ENCODE measurements at regions not wholly inside any gene's neighbourhood (a gene's known extent, or its start where the extent isn't known, plus 50 kb on each side); places are given as distances from the start of the nearest gene placed in this dataset.

DNA sequence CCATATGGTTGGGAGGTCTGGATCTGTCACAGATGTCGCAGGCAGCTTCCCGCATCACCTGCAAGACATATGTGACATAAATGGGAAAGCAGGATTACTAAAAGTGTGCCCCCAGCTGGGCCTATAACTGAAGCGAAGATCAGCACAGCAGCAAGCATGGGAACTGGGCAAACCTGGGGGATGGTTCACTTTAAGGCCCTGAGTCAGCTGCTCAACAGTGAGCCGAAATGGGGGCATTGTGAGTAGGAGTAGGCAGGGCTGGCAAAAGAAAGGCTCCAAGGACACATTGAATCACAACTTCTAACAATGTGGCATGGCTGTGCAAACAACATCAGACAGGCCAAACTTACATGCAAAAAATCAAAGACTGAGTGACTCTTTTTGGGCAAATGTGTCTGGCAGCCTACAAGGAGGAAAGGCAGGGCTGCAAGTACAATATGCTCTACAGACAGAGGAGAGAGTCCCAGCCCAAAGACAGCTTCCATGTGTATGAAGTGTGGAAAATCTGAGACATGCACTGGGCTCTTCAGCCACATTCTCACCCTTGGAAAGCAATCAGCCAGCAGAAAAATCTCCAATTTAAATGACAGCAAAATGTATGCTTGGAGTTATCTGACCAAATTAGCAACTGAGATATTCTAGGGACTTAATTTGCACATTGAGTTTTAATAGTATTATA, 531.0 kb upstream of the MMS22L start:
- H3K9ac ChIP-seq, result no peak overlapping the region
- no peaks in the 10 kb centered on the region for H3F3A ChIP-seq (ENCODE audit: low read depth)
- H3K36me3 ChIP-seq, result no peaks in the 10 kb centered on the region
- no peaks in the 10 kb centered on the region for H3K27me3 Mint-ChIP-seq (ENCODE audit: insufficient read depth, low read depth)
- H4K20me1 ChIP-seq (ENCODE audit: low read depth), result no peaks in the 10 kb centered on the region
- H3K9me3 Mint-ChIP-seq, result peaks cover 2% of the 10 kb centered on the region
- no peak overlapping the region for H3K4me2 ChIP-seq
- no peak overlapping the region for H3K4me3 ChIP-seq
- TF ChIP-seq EZH2 (IDR thresholded peaks at IDR 0.05) (no peak), EZH2phosphoT487 (IDR thresholded peaks at IDR 0.05) (no peak)
- TF ChIP-seq, protein P1, sequence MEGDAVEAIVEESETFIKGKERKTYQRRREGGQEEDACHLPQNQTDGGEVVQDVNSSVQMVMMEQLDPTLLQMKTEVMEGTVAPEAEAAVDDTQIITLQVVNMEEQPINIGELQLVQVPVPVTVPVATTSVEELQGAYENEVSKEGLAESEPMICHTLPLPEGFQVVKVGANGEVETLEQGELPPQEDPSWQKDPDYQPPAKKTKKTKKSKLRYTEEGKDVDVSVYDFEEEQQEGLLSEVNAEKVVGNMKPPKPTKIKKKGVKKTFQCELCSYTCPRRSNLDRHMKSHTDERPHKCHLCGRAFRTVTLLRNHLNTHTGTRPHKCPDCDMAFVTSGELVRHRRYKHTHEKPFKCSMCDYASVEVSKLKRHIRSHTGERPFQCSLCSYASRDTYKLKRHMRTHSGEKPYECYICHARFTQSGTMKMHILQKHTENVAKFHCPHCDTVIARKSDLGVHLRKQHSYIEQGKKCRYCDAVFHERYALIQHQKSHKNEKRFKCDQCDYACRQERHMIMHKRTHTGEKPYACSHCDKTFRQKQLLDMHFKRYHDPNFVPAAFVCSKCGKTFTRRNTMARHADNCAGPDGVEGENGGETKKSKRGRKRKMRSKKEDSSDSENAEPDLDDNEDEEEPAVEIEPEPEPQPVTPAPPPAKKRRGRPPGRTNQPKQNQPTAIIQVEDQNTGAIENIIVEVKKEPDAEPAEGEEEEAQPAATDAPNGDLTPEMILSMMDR (IDR thresholded peaks at IDR 0.05), result no peak
- H3K79me2 ChIP-seq (ENCODE audit: low read depth), result no peaks in the 10 kb centered on the region
- H3K4me1 ChIP-seq, result peaks cover 38% of the 10 kb centered on the region
- peak overlapping the region; percentile 90 for H2AFZ ChIP-seq (replicated peaks)
- H3K27ac ChIP-seq, result no peak overlapping the region
- H3K27me3 ChIP-seq, result no peaks in the 10 kb centered on the region
- DNase-seq (ENCODE audit: low spot score), result peak; percentile 6
- no peaks in the 10 kb centered on the region for H3K36me3 Mint-ChIP-seq
- H3K4me1 Mint-ChIP-seq, result peaks cover 31% of the 10 kb centered on the region
- peak overlapping the region; percentile 77 for H3K27ac Mint-ChIP-seq
- no peak overlapping the region for H3K4me3 Mint-ChIP-seq
- H3K9me3 ChIP-seq (ENCODE audit: low read depth), result no peaks in the 10 kb centered on the region

DNA sequence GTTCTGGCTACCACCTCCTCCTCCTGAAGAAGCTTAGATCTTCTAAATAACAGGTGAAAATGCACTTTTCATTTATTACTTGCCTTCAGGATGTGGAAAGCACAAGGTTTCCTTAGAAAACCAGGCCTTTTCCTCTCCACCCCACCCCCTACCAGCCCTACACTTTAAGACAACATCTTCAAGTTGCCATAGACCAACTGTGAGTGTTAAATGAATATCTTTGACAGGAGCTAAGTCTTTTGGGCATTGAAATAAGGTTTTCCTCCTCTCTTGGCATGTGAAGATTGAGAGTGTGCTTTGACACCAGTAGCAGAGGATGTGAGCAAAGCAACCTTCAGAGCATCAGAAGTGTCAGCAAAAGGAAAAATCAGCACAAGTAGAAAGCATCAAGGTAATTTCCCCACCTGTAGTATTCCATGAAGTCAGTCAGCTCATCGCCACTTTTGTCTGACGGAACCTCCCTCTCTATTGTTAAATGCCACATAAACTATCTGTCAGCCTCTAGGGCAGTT, 532.3 kb upstream of the MMS22L start:
- peaks cover 51% of the 10 kb centered on the region for H3K4me1 ChIP-seq
- H3K4me3 Mint-ChIP-seq, result no peak overlapping the region
- no peak overlapping the region for H3K9ac ChIP-seq
- no peaks in the 10 kb centered on the region for H4K20me1 ChIP-seq (ENCODE audit: low read depth)
- H3K36me3 ChIP-seq, result no peaks in the 10 kb centered on the region
- no peaks in the 10 kb centered on the region for H3F3A ChIP-seq (ENCODE audit: low read depth)
- H3K9me3 Mint-ChIP-seq, result peaks cover 2% of the 10 kb centered on the region
- H3K27me3 Mint-ChIP-seq (ENCODE audit: insufficient read depth, low read depth), result no peaks in the 10 kb centered on the region
- peaks cover 44% of the 10 kb centered on the region for H3K4me1 Mint-ChIP-seq
- TF ChIP-seq, protein P1 (IDR thresholded peaks at IDR 0.05), result no peak
- TF ChIP-seq EZH2phosphoT487 (IDR thresholded peaks at IDR 0.05) (no peak), EZH2 (IDR thresholded peaks at IDR 0.05) (no peak)
- no peak overlapping the region for H3K4me3 ChIP-seq
- H2AFZ ChIP-seq (replicated peaks), result peak overlapping the region; percentile 85
- H3K36me3 Mint-ChIP-seq, result no peaks in the 10 kb centered on the region
- DNase-seq (ENCODE audit: low spot score), result no peak
- H3K27ac ChIP-seq, result no peak overlapping the region
- no peaks in the 10 kb centered on the region for H3K9me3 ChIP-seq (ENCODE audit: low read depth)
- no peak overlapping the region for H3K27ac Mint-ChIP-seq
- no peaks in the 10 kb centered on the region for H3K79me2 ChIP-seq (ENCODE audit: low read depth)
- H3K4me2 ChIP-seq, result no peak overlapping the region
- H3K27me3 ChIP-seq, result no peaks in the 10 kb centered on the region

GRCh38 chr6:97816526-97816925, 533.5 kb upstream of the MMS22L start:
- Histone ChIP-seq H3K9me3 (ENCODE audit: low read depth) (no peaks in the 10 kb centered on the region), H3K4me3 (no peak overlapping the region), H3K36me3 (no peaks in the 10 kb centered on the region), H4K20me1 (ENCODE audit: low read depth) (no peaks in the 10 kb centered on the region), H3F3A (ENCODE audit: low read depth) (no peaks in the 10 kb centered on the region), H2AFZ (replicated peaks) (peak overlapping the region; percentile 47), H3K4me1 (peaks cover 63% of the 10 kb centered on the region), H3K9ac (no peak overlapping the region), H3K79me2 (ENCODE audit: low read depth) (no peaks in the 10 kb centered on the region), H3K4me2 (no peak overlapping the region), H3K27ac (no peak overlapping the region), H3K27me3 (no peaks in the 10 kb centered on the region)
- TF ChIP-seq, protein P1 (IDR thresholded peaks at IDR 0.05), result no peak
- TF ChIP-seq EZH2phosphoT487 (IDR thresholded peaks at IDR 0.05) (no peak), EZH2 (IDR thresholded peaks at IDR 0.05) (no peak)
- no peak for DNase-seq (ENCODE audit: low spot score)
- H3K27me3 Mint-ChIP-seq (ENCODE audit: insufficient read depth, low read depth), result no peaks in the 10 kb centered on the region
- peak overlapping the region; percentile 64 for H3K27ac Mint-ChIP-seq
- H3K4me3 Mint-ChIP-seq, result no peak overlapping the region
- H3K36me3 Mint-ChIP-seq, result no peaks in the 10 kb centered on the region
- H3K9me3 Mint-ChIP-seq, result peaks cover 2% of the 10 kb centered on the region
- H3K4me1 Mint-ChIP-seq, result peaks cover 50% of the 10 kb centered on the region

Data from neural progenitor cell (in vitro differentiated cells).